Activated CD4-positive, alpha-beta memory T cell treated with anti-CD3 and anti-CD28 coated beads for 36 hours (primary cell): ENCODE measurements at regions not wholly inside any gene's neighbourhood (a gene's known extent, or its start where the extent isn't known, plus 50 kb on each side); places are given as distances from the start of the nearest gene placed in this dataset.
A peak's percentile ranks its signal among the peaks of the same experiment; 100 is the strongest.

ENCODE experiments used
- CTCF ChIA-PET: fragments of 350-600 bp; sonication (Branson Sonifier 250); formaldehyde crosslinking; loops from one replicate; lab custom pipeline; 2021; ENCODE audit warnings: antibody characterized with exemption, inconsistent platforms; lab: Charles Lee
- POLR2A ChIA-PET: fragments of 350-600 bp; sonication (Branson Sonifier 250); formaldehyde crosslinking; loops from one replicate; lab custom pipeline; 2021; ENCODE audit warnings: antibody characterized with exemption; lab: Charles Lee
- DNase-seq: peaks from one replicate; pipeline ENCODE4 v3.0.0-alpha.2; 2020
- H3K27ac Mint-ChIP-seq: one replicate; pipeline ENCODE4 v1.8.0; 2021; ENCODE audit warnings: mixed read lengths
- H3K27me3 Mint-ChIP-seq: one replicate; pipeline ENCODE4 v1.8.0; 2021; ENCODE audit warnings: mixed read lengths
- H3K36me3 Mint-ChIP-seq: one replicate; pipeline ENCODE4 v1.8.0; 2021; ENCODE audit warnings: mixed read lengths
- H3K4me1 Mint-ChIP-seq: one replicate; pipeline ENCODE4 v1.8.0; 2021; ENCODE audit warnings: low read depth, mixed read lengths
- H3K4me3 Mint-ChIP-seq: one replicate; pipeline ENCODE4 v1.8.0; 2021; ENCODE audit warnings: mild to moderate bottlenecking, mixed read lengths
- H3K9me3 Mint-ChIP-seq: one replicate; pipeline ENCODE4 v1.8.0; 2021; ENCODE audit warnings: mixed read lengths
- intact Hi-C: fragments of 100-400 bp; cut with micrococcal nuclease; formaldehyde crosslinking; loops from one replicate; pipeline ENCODE4 v1.15.1; 2023

DNA sequence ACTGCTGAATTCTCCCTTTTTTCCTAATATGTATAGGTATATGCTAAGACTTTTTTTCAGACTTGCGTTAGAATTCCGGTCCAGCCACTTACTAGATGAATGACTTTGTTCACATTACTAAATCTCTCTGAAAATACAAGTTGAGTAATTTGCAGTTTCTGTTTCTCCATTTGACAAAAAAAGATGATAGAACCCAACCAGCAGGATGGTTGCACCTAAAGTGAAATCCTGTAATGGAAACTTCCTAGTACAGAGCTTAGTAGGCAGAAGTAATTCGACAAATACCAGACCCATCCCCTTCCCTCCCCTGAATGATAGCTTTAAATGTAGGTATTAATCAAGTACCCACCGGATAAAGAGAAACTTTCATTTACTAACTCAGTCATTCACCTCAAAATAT is 113.6 kb upstream of the RAP1B start:
- Mint-ChIP-seq H3K4me3 (peak overlapping the region; percentile 57), H3K4me1 (peaks cover 29% of the 10 kb centered on the region), H3K27ac (peak overlapping the region; percentile 92), H3K27me3 (no peaks in the 10 kb centered on the region), H3K36me3 (peaks cover 3% of the 10 kb centered on the region), H3K9me3 (no peaks in the 10 kb centered on the region)
- ChIA-PET POLR2A (interaction anchor here (0.6 to 2.7 kb wide), 13 partner anchors 9 to 178 kb away, joined by 3 to 31 read pairs (median 7); partner anchors contain the start of gene RAP1B), CTCF (interaction anchor here (0.8 to 2.1 kb wide), 5 partner anchors 13 to 90 kb away, joined by 3 to 9 read pairs (median 4); no protein-coding TSS in a partner anchor)
- DNase-seq: no peak
- intact Hi-C loops: loop anchor here (1.0 to 2.0 kb wide), 9 partner anchors 16 to 189 kb away; partner anchors contain the start of gene NUP107

GRCh38 chr12:68497702-68498101 is 113.0 kb upstream of the RAP1B start:
- ChIA-PET CTCF (interaction anchor here (0.8 to 2.1 kb wide), 5 partner anchors 14 to 90 kb away, joined by 3 to 9 read pairs (median 4); no protein-coding TSS in a partner anchor), POLR2A (interaction anchor here (0.6 to 2.7 kb wide), 13 partner anchors 8 to 178 kb away, joined by 3 to 31 read pairs (median 7); partner anchors contain the start of gene RAP1B)
- Mint-ChIP-seq H3K27me3 (no peaks in the 10 kb centered on the region), H3K4me3 (peak overlapping the region; percentile 57), H3K9me3 (no peaks in the 10 kb centered on the region), H3K4me1 (peaks cover 29% of the 10 kb centered on the region), H3K36me3 (peaks cover 3% of the 10 kb centered on the region), H3K27ac (peak overlapping the region; percentile 92)
- intact Hi-C loops: loop anchor here (1.0 to 2.0 kb wide), 9 partner anchors 16 to 189 kb away; partner anchors contain the start of gene NUP107
- peak; percentile 24 for DNase-seq

GRCh38 chr12:68498736-68499135 is 112.0 kb upstream of the RAP1B start:
- H3K4me1 Mint-ChIP-seq: peaks cover 29% of the 10 kb centered on the region
- intact Hi-C loops: no loop called here
- ChIA-PET CTCF (no interaction called here), POLR2A (interaction anchor here (1.9 to 2.7 kb wide), 4 partner anchors 17 to 125 kb away, joined by 10 to 31 read pairs (median 18); partner anchors contain the start of gene RAP1B)
- H3K27me3 Mint-ChIP-seq: no peaks in the 10 kb centered on the region
- H3K4me3 Mint-ChIP-seq: no peak overlapping the region
- peaks cover 3% of the 10 kb centered on the region for H3K36me3 Mint-ChIP-seq
- no peaks in the 10 kb centered on the region for H3K9me3 Mint-ChIP-seq
- H3K27ac Mint-ChIP-seq: peak overlapping the region; percentile 34
- no peak for DNase-seq

GRCh38 chr12:68499616-68500015 is 111.1 kb upstream of the RAP1B start:
- Mint-ChIP-seq H3K4me1 (peaks cover 29% of the 10 kb centered on the region), H3K36me3 (peaks cover 3% of the 10 kb centered on the region), H3K27ac (no peak overlapping the region), H3K9me3 (no peaks in the 10 kb centered on the region), H3K27me3 (no peaks in the 10 kb centered on the region), H3K4me3 (no peak overlapping the region)
- intact Hi-C loops: no loop called here
- ChIA-PET POLR2A (interaction anchor here (1.0 kb wide), 1 partner anchor 111 kb away, joined by 3 read pairs; no protein-coding TSS in a partner anchor), CTCF (interaction anchor here (0.7 kb wide), 1 partner anchor 8 kb away, joined by 3 read pairs; no protein-coding TSS in a partner anchor)
- no peak for DNase-seq

DNA sequence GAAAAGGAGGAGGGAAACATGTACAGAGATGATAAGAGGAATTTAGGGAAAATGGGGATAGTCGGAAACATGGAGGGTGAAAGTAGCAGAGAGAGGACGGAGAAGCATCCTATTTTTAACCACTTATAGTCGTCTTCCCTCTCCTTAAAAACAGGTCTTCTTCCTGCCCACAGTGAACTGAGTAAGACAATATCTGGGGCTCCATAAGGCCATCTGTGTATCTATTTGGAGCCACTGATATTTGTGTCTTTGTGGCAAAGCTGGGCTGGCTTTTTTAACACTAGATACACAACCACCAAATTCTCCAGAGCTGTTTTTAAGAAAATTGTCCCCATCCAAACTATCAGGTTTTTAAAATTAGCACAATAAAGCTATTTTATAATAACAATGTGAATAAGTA is 109.5 kb upstream of the RAP1B start:
- Mint-ChIP-seq H3K27me3 (no peaks in the 10 kb centered on the region), H3K9me3 (no peaks in the 10 kb centered on the region), H3K27ac (no peak overlapping the region), H3K4me1 (peaks cover 30% of the 10 kb centered on the region), H3K36me3 (peaks cover 3% of the 10 kb centered on the region), H3K4me3 (no peak overlapping the region)
- no peak for DNase-seq
- intact Hi-C loops: no loop called here
- ChIA-PET CTCF (interaction anchor here (0.6 to 0.8 kb wide), 2 partner anchors 10 to 142 kb away, joined by 3 to 4 read pairs; no protein-coding TSS in a partner anchor), POLR2A (no interaction called here)

DNA sequence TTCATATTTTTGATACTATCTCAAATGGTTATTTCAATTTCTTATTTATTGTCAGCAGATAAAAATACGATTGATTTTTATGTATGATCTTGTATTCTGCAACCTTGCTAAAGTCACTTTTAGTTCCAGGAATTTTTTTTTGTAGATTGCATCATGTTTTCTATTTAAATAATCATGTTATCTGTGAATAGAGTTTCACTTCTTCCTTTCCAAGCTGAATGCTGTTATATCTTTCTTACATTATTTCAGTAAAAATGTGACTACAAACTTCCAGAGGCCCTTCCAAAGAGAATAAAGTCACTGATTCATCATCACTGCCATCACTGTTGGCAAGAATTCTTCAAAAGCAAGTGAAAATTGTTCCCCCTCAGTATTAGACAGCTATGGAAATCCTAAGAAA is 104.7 kb upstream of the RAP1B start:
- H3K36me3 Mint-ChIP-seq: no peaks in the 10 kb centered on the region
- DNase-seq: no peak
- CTCF ChIA-PET: no interaction called here
- intact Hi-C loops: no loop called here
- H3K27ac Mint-ChIP-seq: no peak overlapping the region
- H3K9me3 Mint-ChIP-seq: no peaks in the 10 kb centered on the region
- no peak overlapping the region for H3K4me3 Mint-ChIP-seq
- H3K27me3 Mint-ChIP-seq: no peaks in the 10 kb centered on the region
- POLR2A ChIA-PET: interaction anchor here (1.1 kb wide), 1 partner anchor 9 kb away, joined by 3 read pairs; no protein-coding TSS in a partner anchor
- peaks cover 9% of the 10 kb centered on the region for H3K4me1 Mint-ChIP-seq

DNA sequence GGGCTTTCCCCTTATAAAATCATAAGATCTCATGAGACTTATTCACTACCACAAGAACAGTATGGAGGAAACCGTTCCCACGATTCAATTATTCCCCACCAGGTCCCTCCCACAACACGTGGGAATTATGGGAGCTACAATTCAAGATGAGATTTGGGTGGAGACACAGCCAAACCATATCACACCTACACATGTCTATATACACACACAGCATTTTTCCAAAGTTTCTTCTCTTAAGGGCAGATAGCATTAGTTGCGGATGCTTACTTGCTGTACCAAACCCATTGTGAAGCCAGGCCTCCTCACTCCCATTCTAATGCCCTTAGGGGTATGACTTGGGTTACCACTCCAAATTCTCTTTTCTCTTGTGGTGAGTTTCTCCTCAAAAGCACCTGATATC is 104.1 kb upstream of the RAP1B start:
- Mint-ChIP-seq H3K9me3 (no peaks in the 10 kb centered on the region), H3K4me3 (no peak overlapping the region), H3K4me1 (peaks cover 9% of the 10 kb centered on the region), H3K36me3 (no peaks in the 10 kb centered on the region), H3K27me3 (no peaks in the 10 kb centered on the region), H3K27ac (no peak overlapping the region)
- intact Hi-C loops: no loop called here
- DNase-seq: no peak
- ChIA-PET CTCF (no interaction called here), POLR2A (interaction anchor here (1.1 kb wide), 1 partner anchor 9 kb away, joined by 3 read pairs; no protein-coding TSS in a partner anchor)

DNA sequence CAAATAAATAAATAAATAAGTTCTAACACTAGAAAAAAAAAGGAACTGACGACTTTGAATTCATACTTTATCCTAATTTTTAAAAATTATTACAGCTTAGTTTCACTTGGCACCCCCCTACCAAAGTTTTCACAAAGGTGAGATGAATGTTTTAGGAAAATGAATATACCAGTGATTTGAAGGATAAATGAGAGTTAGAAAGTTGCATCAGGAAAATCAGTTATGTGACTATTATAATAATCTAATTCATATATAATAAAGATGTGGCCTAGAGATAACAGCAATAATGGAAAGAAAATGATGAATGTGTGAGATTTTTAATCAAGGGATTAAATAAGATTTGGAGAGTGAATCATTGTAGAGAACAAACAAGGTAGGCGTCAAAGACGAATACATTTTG is 103.0 kb upstream of the RAP1B start:
- CTCF ChIA-PET: no interaction called here

GRCh38 chr12:68508576-68508975 is 102.1 kb upstream of the RAP1B start:
- H3K9me3 Mint-ChIP-seq: no peaks in the 10 kb centered on the region
- intact Hi-C loops: no loop called here
- no peaks in the 10 kb centered on the region for H3K27me3 Mint-ChIP-seq
- ChIA-PET CTCF (no interaction called here), POLR2A (no interaction called here)
- no peaks in the 10 kb centered on the region for H3K36me3 Mint-ChIP-seq
- no peak overlapping the region for H3K4me3 Mint-ChIP-seq
- no peak for DNase-seq
- H3K27ac Mint-ChIP-seq: no peak overlapping the region
- peaks cover 9% of the 10 kb centered on the region for H3K4me1 Mint-ChIP-seq

More for the DNA sequence above, 103.0 kb upstream of the RAP1B start:
- H3K4me3 Mint-ChIP-seq: no peak overlapping the region
- H3K9me3 Mint-ChIP-seq: no peaks in the 10 kb centered on the region
- intact Hi-C loops: no loop called here
- H3K27me3 Mint-ChIP-seq: no peaks in the 10 kb centered on the region
- no peak overlapping the region for H3K27ac Mint-ChIP-seq
- DNase-seq: no peak
- H3K4me1 Mint-ChIP-seq: peaks cover 9% of the 10 kb centered on the region
- H3K36me3 Mint-ChIP-seq: no peaks in the 10 kb centered on the region
- POLR2A ChIA-PET: no interaction called here

DNA sequence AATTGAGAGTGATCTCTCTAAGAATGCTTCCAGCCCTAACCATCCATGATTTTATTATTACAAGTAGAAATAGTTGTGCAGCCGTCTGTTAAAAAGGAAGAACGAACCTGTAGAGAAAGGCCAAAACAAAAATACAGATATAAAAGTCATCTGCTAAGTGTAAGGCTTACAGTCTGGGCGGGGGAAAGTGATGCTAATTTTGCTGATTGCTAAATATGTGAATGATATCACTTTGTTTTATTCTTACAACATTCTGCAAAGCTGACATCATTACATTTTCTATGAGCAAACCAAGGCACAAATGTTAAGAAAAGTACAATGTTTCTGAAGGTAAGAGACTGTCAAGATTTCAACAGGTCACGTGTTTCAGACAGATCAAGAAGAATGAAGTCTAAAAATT is 101.5 kb upstream of the RAP1B start:
- Mint-ChIP-seq H3K9me3 (no peaks in the 10 kb centered on the region), H3K27ac (no peak overlapping the region), H3K36me3 (no peaks in the 10 kb centered on the region), H3K4me1 (peaks cover 9% of the 10 kb centered on the region), H3K27me3 (no peaks in the 10 kb centered on the region), H3K4me3 (no peak overlapping the region)
- DNase-seq: no peak
- intact Hi-C loops: no loop called here
- CTCF ChIA-PET: no interaction called here
- POLR2A ChIA-PET: no interaction called here

DNA sequence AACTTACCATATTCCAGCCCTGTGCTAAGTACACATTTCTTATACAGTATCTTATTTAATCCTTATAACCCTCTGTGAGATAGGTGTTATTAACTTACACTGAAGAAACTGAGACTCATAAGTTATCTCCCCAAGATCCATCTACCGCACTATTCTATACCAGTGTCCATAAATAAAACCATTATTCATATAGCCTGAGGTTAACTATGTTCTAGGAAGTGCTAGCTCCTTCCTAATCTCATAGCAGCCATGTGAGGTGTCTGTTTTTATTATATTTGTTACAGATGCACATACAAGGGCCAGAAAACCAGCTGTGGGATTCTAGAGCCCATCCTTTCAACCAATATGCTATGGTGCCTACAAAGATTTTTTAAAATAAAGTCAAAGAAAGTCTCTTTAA is 100.3 kb upstream of the RAP1B start:
- ChIA-PET POLR2A (no interaction called here), CTCF (interaction anchor here (0.9 kb wide), 1 partner anchor 9 kb away, joined by 3 read pairs; no protein-coding TSS in a partner anchor)
- Mint-ChIP-seq H3K27me3 (no peaks in the 10 kb centered on the region), H3K4me1 (peaks cover 9% of the 10 kb centered on the region), H3K27ac (no peak overlapping the region), H3K9me3 (no peaks in the 10 kb centered on the region), H3K4me3 (no peak overlapping the region), H3K36me3 (no peaks in the 10 kb centered on the region)
- no peak for DNase-seq
- intact Hi-C loops: no loop called here

GRCh38 chr12:68514807-68515411 is 95.8 kb upstream of the RAP1B start:
- no peak for DNase-seq
- H3K4me3 Mint-ChIP-seq: no peak overlapping the region
- no peaks in the 10 kb centered on the region for H3K27me3 Mint-ChIP-seq
- H3K9me3 Mint-ChIP-seq: no peaks in the 10 kb centered on the region
- no peaks in the 10 kb centered on the region for H3K4me1 Mint-ChIP-seq
- H3K27ac Mint-ChIP-seq: no peak overlapping the region
- H3K36me3 Mint-ChIP-seq: no peaks in the 10 kb centered on the region
- POLR2A ChIA-PET: no interaction called here
- intact Hi-C loops: no loop called here
- CTCF ChIA-PET: no interaction called here
